Hippocampal formation (tissue), 2 donors: ENCODE measurements at regions not wholly inside any gene's neighbourhood (a gene's known extent, or its start where the extent isn't known, plus 50 kb on each side); places are given as distances from the start of the nearest gene placed in this dataset.
A peak's percentile ranks its signal among the peaks of the same experiment; 100 is the strongest.

ENCODE experiments used
- DNase-seq, 2 donors: peaks; one replicate each; lab custom pipeline; 2025; lab: John Stamatoyannopoulos, UW

GRCh38 chr3:170752571-170753155, 117.3 kb downstream of the RPL22L1 start:
- DNase-seq, result no peak

- no peak for DNase-seq
Observed at GRCh38 chr3:170751899-170752293, 118.1 kb downstream of the RPL22L1 start.

- DNase-seq, result no peak
Observed at GRCh38 chr3:170751083-170751898, 118.7 kb downstream of the RPL22L1 start.

- no peak for DNase-seq
Observed at GRCh38 chr3:170750478-170750830, 119.5 kb downstream of the RPL22L1 start.

GRCh38 chr3:170749765-170750477, 120.1 kb downstream of the RPL22L1 start:
- DNase-seq, result no peak

GRCh38 chr3:170749185-170749584, 120.8 kb downstream of the RPL22L1 start:
- no peak for DNase-seq

GRCh38 chr3:170746175-170746942, 123.6 kb downstream of the RPL22L1 start:
- no peak for DNase-seq

GRCh38 chr3:170745211-170745718, 124.7 kb downstream of the RPL22L1 start:
- DNase-seq, result no peak

GRCh38 chr3:170741756-170742529, 128.1 kb downstream of the RPL22L1 start:
- no peak for DNase-seq

- DNase-seq, result peak; percentile 63 to 93
Observed at GRCh38 chr3:170740726-170741591, 129.0 kb downstream of the RPL22L1 start.

GRCh38 chr3:170740285-170740684, 129.7 kb downstream of the RPL22L1 start:
- no peak for DNase-seq

GRCh38 chr3:170739410-170739809, 130.6 kb downstream of the RPL22L1 start:
- no peak for DNase-seq

- DNase-seq, result no peak
Observed at GRCh38 chr3:170738766-170739165, 131.2 kb downstream of the RPL22L1 start.

- no peak for DNase-seq
Observed at GRCh38 chr3:170737498-170738162, 132.4 kb downstream of the RPL22L1 start.

- DNase-seq, result no peak
Observed at GRCh38 chr3:170735821-170736220, 134.2 kb downstream of the RPL22L1 start.

- DNase-seq, result no peak
Observed at GRCh38 chr3:170734735-170735065, 135.3 kb downstream of the RPL22L1 start.

- DNase-seq, result no peak
Observed at GRCh38 chr3:170734043-170734734, 135.8 kb downstream of the RPL22L1 start.

- no peak for DNase-seq
Observed at GRCh38 chr3:170732660-170733245, 137.2 kb downstream of the RPL22L1 start.

GRCh38 chr3:170731281-170731680, 138.7 kb downstream of the RPL22L1 start:
- DNase-seq, result no peak
